ENCODE measurements at regions not wholly inside any gene's neighbourhood (a gene's known extent, or its start where the extent isn't known, plus 50 kb on each side); places are given as distances from the start of the nearest gene placed in this dataset.
"Not testable (repeated sequence)": the region's sequence is repeated elsewhere in the genome, so short reads cannot be mapped to it uniquely, and the experiment has no call there.

DNA sequence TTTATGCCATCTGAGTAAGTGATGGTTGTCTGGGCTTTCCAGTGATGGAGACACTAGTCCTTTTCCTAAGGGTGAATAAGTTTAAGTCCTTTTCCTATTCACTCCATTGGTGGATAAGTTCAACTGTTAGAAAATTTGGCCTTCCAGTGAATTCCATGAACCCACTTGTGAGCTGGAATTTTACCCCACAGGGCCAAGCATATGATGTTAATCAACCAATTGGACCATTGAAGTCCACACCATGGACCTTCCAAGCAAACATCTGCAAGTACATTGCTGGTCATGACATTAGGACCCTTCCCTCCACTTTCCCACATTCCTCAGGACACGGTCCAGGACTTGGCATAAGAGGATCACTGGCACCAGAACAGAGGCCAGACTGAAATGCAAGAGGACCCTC, 381.4 kb downstream of the RPS24 start:
- CTCF ChIA-PET, result no interaction called here
- peaks cover 4 to 7% of the 10 kb centered on the region in 2 donors for H3K27me3 Mint-ChIP-seq
- H3K4me3 ChIP-seq (ENCODE audit: low read length), result no peak overlapping the region

DNA sequence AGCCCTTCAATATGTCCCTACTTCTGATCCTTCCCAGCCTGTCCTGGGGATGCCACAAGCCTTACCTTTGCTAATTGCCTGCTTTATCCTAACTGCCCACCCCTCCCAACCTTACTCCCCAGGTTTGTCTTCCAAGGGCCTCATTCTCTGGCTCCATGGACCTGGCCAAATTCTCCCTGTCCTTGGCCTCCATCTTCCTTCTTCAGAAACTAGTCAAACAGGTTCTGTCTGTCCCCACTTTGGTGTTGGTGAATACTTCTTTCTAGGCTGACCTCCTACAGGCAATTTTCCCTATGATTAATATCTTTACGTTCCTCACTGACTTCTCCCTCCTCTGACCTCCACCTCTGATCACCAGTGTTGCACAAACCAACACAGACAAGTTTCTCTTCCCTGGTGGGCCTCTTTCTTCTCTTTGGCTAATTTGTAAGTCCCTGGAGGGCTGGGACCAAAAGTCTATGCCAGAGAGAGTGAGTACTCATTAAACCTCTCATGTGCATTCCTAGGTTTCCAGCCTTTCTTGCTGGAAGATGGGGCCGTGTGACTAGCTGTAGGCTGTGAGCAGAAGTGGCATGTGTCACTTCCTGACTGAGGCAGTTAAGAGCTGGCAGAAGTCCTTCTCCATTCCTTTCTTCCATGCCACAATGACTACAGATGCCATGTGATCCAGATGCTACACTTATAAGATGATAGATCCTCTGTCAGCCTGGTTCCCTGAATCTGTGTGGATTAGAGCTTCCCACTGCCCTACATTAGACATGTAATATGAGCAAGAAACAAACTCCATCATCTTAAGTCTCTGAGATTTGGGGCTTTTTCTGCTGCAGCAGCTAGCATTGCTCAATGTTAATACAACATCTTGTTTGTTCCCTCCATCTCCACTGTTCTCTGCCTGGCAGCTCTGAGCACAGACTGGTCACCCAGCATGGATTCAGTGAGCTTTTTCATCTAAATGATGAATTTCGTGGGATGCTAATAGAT, 382.7 kb downstream of the RPS24 start:
- no peaks in the 10 kb centered on the region for H3K9me3 ChIP-seq (ENCODE audit: low read length)
- POLR2A ChIA-PET, result no interaction called here
- Mint-ChIP-seq H3K27me3 (peaks cover 7 to 10% of the 10 kb centered on the region in 2 donors), H3K36me3 (no peaks in the 10 kb centered on the region), H3K4me1 (no peaks in the 10 kb centered on the region), H3K4me3 (no peak overlapping the region), H3K27ac (no peak overlapping the region), H3K9me3 (no peaks in the 10 kb centered on the region)
- no peak overlapping the region for H3K27ac ChIP-seq (ENCODE audit: low read depth, low read length)
- no peaks in the 10 kb centered on the region for H3K36me3 ChIP-seq (ENCODE audit: insufficient read depth, low read length)
- H3K4me1 ChIP-seq (ENCODE audit: insufficient read depth, low read length), result no peaks in the 10 kb centered on the region
- H3K4me3 ChIP-seq (ENCODE audit: low read length), result no peak overlapping the region
- no peak for DNase-seq
- H3K27me3 ChIP-seq (ENCODE audit: insufficient read depth, low read length, poor library complexity, severe bottlenecking), result no peaks in the 10 kb centered on the region
- CTCF ChIA-PET, result no interaction called here

More for the DNA sequence above, 381.4 kb downstream of the RPS24 start:
- H3K9me3 Mint-ChIP-seq, result no peaks in the 10 kb centered on the region
- Histone ChIP-seq H3K4me1 (ENCODE audit: insufficient read depth, low read length) (no peaks in the 10 kb centered on the region), H3K36me3 (ENCODE audit: insufficient read depth, low read length) (no peaks in the 10 kb centered on the region), H3K27ac (ENCODE audit: low read depth, low read length) (no peak overlapping the region), H3K27me3 (ENCODE audit: insufficient read depth, low read length, poor library complexity, severe bottlenecking) (no peaks in the 10 kb centered on the region), H3K9me3 (ENCODE audit: low read length) (no peaks in the 10 kb centered on the region)
- H3K4me3 Mint-ChIP-seq, result no peak overlapping the region
- no peaks in the 10 kb centered on the region for H3K4me1 Mint-ChIP-seq
- no peak overlapping the region for H3K27ac Mint-ChIP-seq
- POLR2A ChIA-PET, result no interaction called here
- DNase-seq, result no peak
- no peaks in the 10 kb centered on the region for H3K36me3 Mint-ChIP-seq

DNA sequence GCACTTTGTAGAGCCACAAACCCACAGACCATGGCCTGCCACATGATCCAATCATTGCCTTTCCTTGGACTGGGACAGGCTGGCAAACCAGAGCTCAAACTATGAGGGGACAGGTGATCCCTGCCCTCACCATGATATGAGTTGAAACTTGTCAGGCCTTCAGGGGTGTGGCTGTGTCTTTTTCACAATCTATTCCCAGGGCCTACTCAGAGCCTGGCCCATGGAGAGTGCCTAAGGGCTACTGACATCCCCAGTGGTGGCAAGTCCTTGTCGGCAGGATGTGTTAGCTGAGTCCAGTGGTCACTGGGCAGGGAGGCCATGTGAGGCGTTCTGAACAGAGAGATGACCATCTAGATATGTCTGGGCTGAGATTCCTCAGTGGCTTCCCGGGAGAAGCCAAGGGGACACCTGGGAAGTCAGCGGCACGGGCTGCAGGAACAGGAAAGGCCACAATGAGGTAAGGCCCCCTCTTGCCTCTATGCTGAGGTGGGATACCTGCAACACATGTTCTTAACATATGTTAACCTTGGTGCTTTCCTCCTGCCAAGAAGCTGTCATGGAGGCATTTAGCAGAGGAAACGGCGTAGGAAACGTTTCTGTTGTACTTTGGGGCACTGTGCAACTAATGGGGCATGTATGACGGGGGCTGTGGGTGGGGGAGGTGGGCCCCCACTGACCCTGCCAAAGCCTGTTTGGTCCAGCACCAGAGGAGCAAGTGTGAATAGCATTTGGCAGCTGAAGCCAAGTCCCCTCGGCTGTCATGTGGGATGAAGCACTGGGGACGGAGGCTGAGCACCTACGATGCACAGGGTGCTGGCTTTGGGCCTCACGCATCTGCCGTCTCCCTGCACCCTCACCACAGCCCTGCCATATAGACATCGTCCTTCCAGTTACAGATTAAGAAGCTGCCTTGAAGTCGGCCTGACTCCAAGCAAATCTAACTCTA, 384.0 kb downstream of the RPS24 start:
- Mint-ChIP-seq H3K9me3 (no peaks in the 10 kb centered on the region), H3K27ac (no peak overlapping the region), H3K4me3 (peak overlapping the region in 1 of 7 donors; percentile 8), H3K27me3 (peaks cover 7 to 13% of the 10 kb centered on the region in 2 donors), H3K4me1 (no peaks in the 10 kb centered on the region), H3K36me3 (no peaks in the 10 kb centered on the region)
- ChIA-PET POLR2A (no interaction called here), CTCF (no interaction called here)
- no peak for DNase-seq
- Histone ChIP-seq H3K36me3 (ENCODE audit: insufficient read depth, low read length) (no peaks in the 10 kb centered on the region), H3K27me3 (ENCODE audit: insufficient read depth, low read length, poor library complexity, severe bottlenecking) (no peaks in the 10 kb centered on the region), H3K4me3 (ENCODE audit: low read length) (no peak overlapping the region), H3K9me3 (ENCODE audit: low read length) (no peaks in the 10 kb centered on the region), H3K27ac (ENCODE audit: low read depth, low read length) (no peak overlapping the region), H3K4me1 (ENCODE audit: insufficient read depth, low read length) (no peaks in the 10 kb centered on the region)

DNA sequence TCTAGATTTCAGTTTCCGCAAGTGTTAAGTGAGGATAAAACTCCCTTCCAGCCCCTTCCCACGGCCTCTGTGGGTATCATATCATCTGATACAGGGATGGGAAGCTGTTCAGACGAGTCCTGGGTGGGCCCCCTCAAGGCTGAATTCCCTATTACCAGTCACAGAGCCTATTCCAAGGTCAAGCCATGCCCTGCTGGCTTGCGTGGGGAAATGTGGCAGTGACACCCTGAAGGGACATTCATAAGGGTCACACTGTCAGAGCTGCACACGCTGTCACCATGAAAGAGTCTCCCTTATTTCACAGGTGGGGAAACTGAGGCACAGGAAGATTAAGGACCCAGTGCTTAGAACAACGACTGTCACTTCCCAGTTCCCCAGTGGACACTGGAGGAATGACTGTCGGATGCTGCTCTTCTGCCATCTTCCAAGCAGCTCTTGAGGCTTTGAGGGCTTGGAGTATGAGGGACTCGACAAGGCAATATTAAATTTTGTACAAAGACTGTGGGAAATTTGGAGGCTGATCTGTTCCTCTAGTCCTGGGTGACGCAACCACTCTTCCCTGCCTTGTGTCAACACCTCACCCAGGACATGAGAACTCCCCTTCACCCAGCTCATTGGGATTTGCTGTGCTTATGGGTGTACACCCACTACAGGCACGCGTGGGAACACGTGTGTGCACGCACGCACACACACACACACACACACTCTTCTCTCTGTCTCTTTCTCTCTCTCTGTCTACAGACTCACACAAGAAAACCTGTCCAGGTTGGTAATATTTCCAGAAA, 386.0 kb downstream of the RPS24 start:
- Histone ChIP-seq H3K27ac (ENCODE audit: low read depth, low read length) (no peak overlapping the region), H3K4me1 (ENCODE audit: insufficient read depth, low read length) (no peaks in the 10 kb centered on the region), H3K36me3 (ENCODE audit: insufficient read depth, low read length) (no peaks in the 10 kb centered on the region), H3K27me3 (ENCODE audit: insufficient read depth, low read length, poor library complexity, severe bottlenecking) (no peaks in the 10 kb centered on the region), H3K9me3 (ENCODE audit: low read length) (no peaks in the 10 kb centered on the region), H3K4me3 (ENCODE audit: low read length) (no peak overlapping the region)
- Mint-ChIP-seq H3K27me3 (peaks cover 7 to 13% of the 10 kb centered on the region in 2 donors), H3K36me3 (no peaks in the 10 kb centered on the region), H3K4me1 (no peaks in the 10 kb centered on the region), H3K9me3 (peaks cover 0 to under 1% (median 0%) of the 10 kb centered on the region in 5 donors), H3K27ac (no peak overlapping the region), H3K4me3 (no peak overlapping the region)
- ChIA-PET CTCF (no interaction called here), POLR2A (no interaction called here)
- DNase-seq, result no peak

DNA sequence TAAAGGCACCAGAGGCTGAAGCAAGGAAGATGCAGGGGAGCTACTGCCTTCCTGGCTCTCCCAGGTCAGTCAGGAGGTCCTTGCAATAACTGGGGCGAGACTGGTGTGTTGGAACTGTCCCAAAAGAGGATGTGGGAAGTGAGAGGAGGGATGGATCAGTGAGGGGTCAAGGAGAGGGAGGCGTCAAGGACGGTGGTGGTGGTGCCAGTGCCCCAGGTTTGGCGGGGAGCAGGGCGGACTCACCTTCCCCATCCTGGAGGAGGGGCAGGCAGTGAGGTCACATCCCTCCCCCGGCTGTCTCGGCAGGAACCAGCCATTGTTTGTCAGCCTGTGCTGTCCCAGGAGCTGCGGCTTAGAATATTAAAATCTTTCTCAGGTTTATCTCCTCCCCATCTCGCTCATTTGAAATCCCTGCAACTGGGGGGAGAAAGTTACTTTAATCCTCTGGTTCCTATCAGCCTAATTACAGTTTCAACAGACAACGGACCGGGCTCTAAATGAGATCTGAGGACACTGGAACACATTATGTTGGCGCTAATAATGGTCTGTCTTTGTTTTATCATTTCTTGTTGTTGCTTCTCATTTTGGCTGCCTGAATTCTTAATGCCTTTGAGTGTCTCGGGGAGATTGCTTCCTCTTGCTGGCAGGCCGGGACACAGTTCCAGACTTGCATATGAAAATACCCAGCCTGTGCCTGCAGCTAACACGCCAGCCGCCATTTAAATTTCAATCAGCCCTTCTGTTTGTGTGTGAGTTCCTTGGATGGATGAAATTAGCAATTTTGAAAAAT, 387.5 kb downstream of the RPS24 start:
- H3K4me1 Mint-ChIP-seq, result no peaks in the 10 kb centered on the region
- no peaks in the 10 kb centered on the region for H3K36me3 Mint-ChIP-seq
- H3K4me3 ChIP-seq (ENCODE audit: low read length), result no peak overlapping the region
- no peak for DNase-seq
- peaks cover 7 to 13% of the 10 kb centered on the region in 2 donors for H3K27me3 Mint-ChIP-seq
- H3K36me3 ChIP-seq (ENCODE audit: insufficient read depth, low read length), result no peaks in the 10 kb centered on the region
- H3K9me3 ChIP-seq (ENCODE audit: low read length), result no peaks in the 10 kb centered on the region
- no peak overlapping the region for H3K4me3 Mint-ChIP-seq
- ChIA-PET CTCF (no interaction called here), POLR2A (no interaction called here)
- H3K27me3 ChIP-seq (ENCODE audit: insufficient read depth, low read length, poor library complexity, severe bottlenecking), result no peaks in the 10 kb centered on the region
- H3K27ac Mint-ChIP-seq, result no peak overlapping the region
- H3K4me1 ChIP-seq (ENCODE audit: insufficient read depth, low read length), result no peaks in the 10 kb centered on the region
- H3K9me3 Mint-ChIP-seq, result peaks cover 0 to 12% (median 0%) of the 10 kb centered on the region in 5 donors
- H3K27ac ChIP-seq (ENCODE audit: low read depth, low read length), result no peak overlapping the region

DNA sequence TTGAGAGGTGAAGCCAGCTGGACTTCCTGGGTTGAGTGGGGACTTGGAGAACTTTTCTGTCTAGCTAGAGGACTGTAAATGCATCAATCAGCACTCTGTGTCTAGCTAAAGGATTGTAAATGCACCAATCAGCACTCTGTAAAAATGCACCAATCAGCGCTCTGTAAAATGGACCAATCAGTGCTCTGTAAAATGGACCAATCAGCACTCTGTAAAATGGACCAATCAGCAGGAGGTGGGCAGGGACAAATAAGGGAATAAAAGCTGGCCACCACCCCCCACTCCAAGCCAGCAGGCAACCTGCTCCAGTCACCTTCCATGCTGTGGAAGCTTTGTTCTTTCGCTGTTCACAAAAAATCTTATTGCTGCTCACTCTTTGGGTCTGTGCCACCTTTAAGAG, 390.4 kb downstream of the RPS24 start:
- H3K27me3 ChIP-seq (ENCODE audit: insufficient read depth, low read length, poor library complexity, severe bottlenecking); H3K4me3 Mint-ChIP-seq; DNase-seq; H3K4me1 Mint-ChIP-seq; H3K9me3 ChIP-seq (ENCODE audit: low read length); H3K36me3 Mint-ChIP-seq; CTCF ChIA-PET; H3K36me3 ChIP-seq (ENCODE audit: insufficient read depth, low read length); H3K4me3 ChIP-seq (ENCODE audit: low read length); H3K4me1 ChIP-seq (ENCODE audit: insufficient read depth, low read length); POLR2A ChIA-PET; H3K27ac Mint-ChIP-seq; H3K27ac ChIP-seq (ENCODE audit: low read depth, low read length): not testable (repeated sequence)
- Mint-ChIP-seq H3K27me3 (peaks cover 6 to 18% of the 10 kb centered on the region in 2 donors), H3K9me3 (peaks cover 0 to 12% (median 0%) of the 10 kb centered on the region in 5 donors)

DNA sequence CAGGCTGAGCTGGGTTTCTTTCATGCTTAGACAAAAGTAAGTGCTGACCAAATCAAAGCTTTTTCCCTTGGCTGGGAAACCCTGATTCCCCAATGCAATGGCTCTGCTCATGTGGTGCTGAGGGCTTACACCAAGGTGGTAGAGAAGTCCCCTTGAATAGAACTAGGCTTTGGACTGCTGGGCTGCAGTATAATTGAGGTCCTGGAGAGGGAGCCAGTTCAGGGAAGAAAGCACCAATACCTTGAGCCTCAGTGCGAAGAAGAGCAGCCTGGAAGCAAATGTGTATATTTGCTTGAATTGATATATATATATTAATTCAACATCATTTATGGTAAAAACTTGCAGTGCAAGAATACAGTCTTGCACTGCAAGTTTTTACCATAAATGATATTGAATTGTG, 391.1 kb downstream of the RPS24 start:
- Mint-ChIP-seq H3K27ac (no peak overlapping the region), H3K36me3 (no peaks in the 10 kb centered on the region), H3K27me3 (peaks cover 6 to 25% of the 10 kb centered on the region in 2 donors), H3K4me3 (no peak overlapping the region), H3K9me3 (peaks cover 0 to 12% (median 0%) of the 10 kb centered on the region in 5 donors), H3K4me1 (no peaks in the 10 kb centered on the region)
- no peaks in the 10 kb centered on the region for H3K9me3 ChIP-seq (ENCODE audit: low read length)
- ChIA-PET CTCF (no interaction called here), POLR2A (no interaction called here)
- H3K36me3 ChIP-seq (ENCODE audit: insufficient read depth, low read length), result no peaks in the 10 kb centered on the region
- no peaks in the 10 kb centered on the region for H3K27me3 ChIP-seq (ENCODE audit: insufficient read depth, low read length, poor library complexity, severe bottlenecking)
- H3K4me1 ChIP-seq (ENCODE audit: insufficient read depth, low read length), result no peaks in the 10 kb centered on the region
- no peak overlapping the region for H3K27ac ChIP-seq (ENCODE audit: low read depth, low read length)
- no peak overlapping the region for H3K4me3 ChIP-seq (ENCODE audit: low read length)
- no peak for DNase-seq

Data from CD8-positive, alpha-beta memory T cell (primary cell).